ENCODE measurements at regions not wholly inside any gene's neighbourhood (a gene's known extent, or its start where the extent isn't known, plus 50 kb on each side); places are given as distances from the start of the nearest gene placed in this dataset.

- TF ChIP-seq MAX (IDR thresholded peaks at IDR 0.05; ENCODE audit: low read depth, low read length) (no peak), STAT3 (IDR thresholded peaks at IDR 0.05; ENCODE audit: low read depth, low read length) (no peak), NR2C2 (IDR thresholded peaks at IDR 0.05; ENCODE audit: borderline replicate concordance, control insufficient read depth, insufficient read length, low read depth) (no peak), JUND (IDR thresholded peaks at IDR 0.05; ENCODE audit: low read depth, low read length) (no peak)
Measured at GRCh38 chr1:110281363-110282290, 57.5 kb upstream of the RBM15 start (continued).

- H3K9me3 ChIP-seq (replicated peaks; ENCODE audit: control insufficient read depth, insufficient read depth, low read length): no peaks in the 10 kb centered on the region
- WGBS (ENCODE audit: insufficient coverage, insufficient replicate concordance, low lambda C conversion rate, missing lambda C conversion rate): 14% methylated on average over 3 of the region's 3 CpGs
- DNase-seq (ENCODE audit: low read depth, low spot score) (no peak), FAIRE-seq (no peak), ATAC-seq (no peak)
- RAD21 ChIA-PET (ENCODE audit: unreplicated experiment): interaction anchor here (1.3 kb wide), 1 partner anchor 74 kb away, joined by 5 read pairs; no protein-coding TSS in a partner anchor
- no peaks in the 10 kb centered on the region for H4K20me1 ChIP-seq (ENCODE audit: control insufficient read depth, insufficient read depth)
- SMC1A ChIA-PET (ENCODE audit: uncharacterized antibody, unreplicated experiment): interaction anchor here (0.8 to 2.7 kb wide), 3 partner anchors 11 to 73 kb away, joined by 3 to 9 read pairs (median 5); partner anchors contain the start of gene KCNC4
- POLR2A ChIA-PET: no interaction called here
- no peak overlapping the region for H2AFZ ChIP-seq (ENCODE audit: control insufficient read depth, low read depth, low read length)
- no peaks in the 10 kb centered on the region for H3K36me3 ChIP-seq (ENCODE audit: control insufficient read depth in 2 of 2, insufficient read depth in 2 of 2, low read length in 1 of 2)
- intact Hi-C loops (cut with micrococcal nuclease; ENCODE audit: unreplicated experiment) (no loop called here), in situ Hi-C loops (cut with MboI) (no loop called here)
- BruUV-seq (replicated peaks): no TSS peak
- TF ChIP-seq KDM1A (IDR thresholded peaks at IDR 0.05; ENCODE audit: borderline replicate concordance) (no peak), ASH2L (IDR thresholded peaks at IDR 0.05; ENCODE audit: borderline replicate concordance, low read depth) (no peak), CREB1 (IDR thresholded peaks at IDR 0.05; ENCODE audit: low read depth) (no peak), CHD1 (IDR thresholded peaks at IDR 0.05; ENCODE audit: low read depth, low read length) (no peak), POLR2AphosphoS2 (IDR thresholded peaks at IDR 0.05; ENCODE audit: low read depth, low read length) (no peak), CBFB (IDR thresholded peaks at IDR 0.05; ENCODE audit: low read depth) (no peak), MYC (IDR thresholded peaks at IDR 0.05; ENCODE audit: insufficient read depth, insufficient read length, insufficient replicate concordance, low read length, severe bottlenecking) (no peak), NR2F1 (conservative IDR thresholded peaks at IDR 0.05) (no peak), SREBF2 (IDR thresholded peaks at IDR 0.05; ENCODE audit: low read length) (no peak), HDGF (IDR thresholded peaks at IDR 0.05) (no peak), EED (IDR thresholded peaks at IDR 0.05; ENCODE audit: low read depth) (no peak), NFYA (IDR thresholded peaks at IDR 0.05; ENCODE audit: borderline replicate concordance, low read depth, low read length) (no peak), ZNF274 (IDR thresholded peaks at IDR 0.05; ENCODE audit: insufficient read depth, insufficient read length) (no peak)
- no peak overlapping the region for H3K9ac ChIP-seq (ENCODE audit: control insufficient read depth, insufficient read depth, low read length)
- no peak overlapping the region for H3K4me3 ChIP-seq
- CTCF ChIA-PET: interaction anchor here (1.4 to 6.6 kb wide), 4 partner anchors 25 to 77 kb away, joined by 3 to 37 read pairs (median 5); partner anchors contain the start of gene KCNC4
- H3K79me2 ChIP-seq (ENCODE audit: control insufficient read depth, insufficient read depth, low read length): no peaks in the 10 kb centered on the region
- no peak overlapping the region for H3K4me2 ChIP-seq (ENCODE audit: control insufficient read depth, insufficient read depth)
- H3K27me3 ChIP-seq (replicated peaks in 1 of 2; ENCODE audit: control insufficient read depth in 2 of 2, insufficient read depth in 2 of 2, low read length in 1 of 2): no peaks in the 10 kb centered on the region; a peak in 1 of 4 replicates
- no peaks in the 10 kb centered on the region for H3K4me1 ChIP-seq (ENCODE audit: control insufficient read depth, insufficient read depth, low read length)
- no peak overlapping the region for H3K27ac ChIP-seq (ENCODE audit: control insufficient read depth, insufficient read depth)
Measured at GRCh38 chr1:110282395-110282794, 56.8 kb upstream of the RBM15 start.

Measured in GM12878 (cell line).